Activated naive CD8-positive, alpha-beta T cell treated with anti-CD3 and anti-CD28 coated beads, Interleukin-2, amount 50 U/mL, for 24 hours (primary cell): ENCODE measurements at regions not wholly inside any gene's neighbourhood (a gene's known extent, or its start where the extent isn't known, plus 50 kb on each side); places are given as distances from the start of the nearest gene placed in this dataset.

Experiments
- ATAC-seq: fragments of 150-1000 bp; cut with Tn5 transposase; one replicate; pipeline ENCODE4 v1.10.0; 2021
- DNase-seq: peaks from one replicate; pipeline ENCODE4 v3.0.0; 2021
- H3K27ac Mint-ChIP-seq: one replicate; pipeline ENCODE4 v1.8.0; 2021; ENCODE audit warnings: mild to moderate bottlenecking, mixed read lengths
- H3K27me3 Mint-ChIP-seq: one replicate; pipeline ENCODE4 v1.8.0; 2021; ENCODE audit warnings: mixed read lengths
- H3K36me3 Mint-ChIP-seq: one replicate; pipeline ENCODE4 v1.8.0; 2021; ENCODE audit warnings: low read depth, mixed read lengths
- H3K4me1 Mint-ChIP-seq: one replicate; pipeline ENCODE4 v1.8.0; 2021; ENCODE audit warnings: mixed read lengths
- H3K4me3 Mint-ChIP-seq: one replicate; pipeline ENCODE4 v1.8.0; 2021; ENCODE audit warnings: mild to moderate bottlenecking, moderate library complexity, mixed read lengths
- H3K9me3 Mint-ChIP-seq: one replicate; pipeline ENCODE4 v1.8.0; 2021; ENCODE audit warnings: mixed read lengths

DNA sequence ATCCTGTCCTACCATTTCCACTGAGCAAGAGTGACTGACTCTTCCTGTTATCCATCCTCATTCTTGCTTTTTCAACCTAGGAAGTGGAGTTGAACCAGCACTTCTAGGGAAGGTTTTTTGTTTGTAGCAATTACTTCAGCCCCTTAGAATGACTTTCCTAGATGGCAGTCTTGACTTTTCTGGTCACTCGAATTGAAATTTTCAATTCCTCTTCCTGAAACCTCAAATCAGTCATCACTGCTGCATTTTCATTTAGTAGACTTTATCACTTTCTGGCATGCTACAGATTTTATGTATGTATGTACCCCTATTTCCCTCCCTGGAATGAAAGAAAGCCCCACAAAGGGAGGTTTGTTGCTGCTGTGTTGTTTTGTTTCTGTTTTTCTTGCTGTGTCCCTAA is 915.9 kb downstream of the PCDH17 start:
- H3K9me3 Mint-ChIP-seq: no peaks in the 10 kb centered on the region

DNA sequence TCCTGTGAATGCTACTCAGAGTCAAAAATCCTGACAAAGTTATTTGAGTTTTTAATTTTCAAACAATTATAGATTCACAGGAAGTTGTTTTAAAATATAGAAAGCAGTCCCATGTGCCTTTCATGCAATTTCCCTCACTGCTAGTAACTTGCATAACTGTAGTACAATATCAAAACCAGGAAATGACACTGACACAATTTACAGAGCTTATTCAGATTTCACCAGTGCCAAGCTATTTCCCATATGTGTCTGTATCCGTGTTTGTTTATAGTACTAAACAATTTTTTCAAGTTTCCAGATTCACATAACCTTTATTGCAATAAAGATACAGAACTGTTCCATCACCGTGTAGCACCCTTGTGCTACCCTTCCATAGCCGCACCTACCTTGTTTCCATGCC is 934.6 kb downstream of the PCDH17 start:
- H3K27ac Mint-ChIP-seq: no peak overlapping the region
- no peaks in the 10 kb centered on the region for H3K4me1 Mint-ChIP-seq
- H3K36me3 Mint-ChIP-seq: no peaks in the 10 kb centered on the region
- no peak for DNase-seq
- no peak for ATAC-seq
- no peaks in the 10 kb centered on the region for H3K27me3 Mint-ChIP-seq
- no peak overlapping the region for H3K4me3 Mint-ChIP-seq
- H3K9me3 Mint-ChIP-seq: no peaks in the 10 kb centered on the region

More for the DNA sequence above, 915.9 kb downstream of the PCDH17 start:
- Mint-ChIP-seq H3K36me3 (no peaks in the 10 kb centered on the region), H3K27me3 (no peaks in the 10 kb centered on the region), H3K4me1 (no peaks in the 10 kb centered on the region), H3K27ac (no peak overlapping the region), H3K4me3 (no peak overlapping the region)
- ATAC-seq (no peak), DNase-seq (no peak)

DNA sequence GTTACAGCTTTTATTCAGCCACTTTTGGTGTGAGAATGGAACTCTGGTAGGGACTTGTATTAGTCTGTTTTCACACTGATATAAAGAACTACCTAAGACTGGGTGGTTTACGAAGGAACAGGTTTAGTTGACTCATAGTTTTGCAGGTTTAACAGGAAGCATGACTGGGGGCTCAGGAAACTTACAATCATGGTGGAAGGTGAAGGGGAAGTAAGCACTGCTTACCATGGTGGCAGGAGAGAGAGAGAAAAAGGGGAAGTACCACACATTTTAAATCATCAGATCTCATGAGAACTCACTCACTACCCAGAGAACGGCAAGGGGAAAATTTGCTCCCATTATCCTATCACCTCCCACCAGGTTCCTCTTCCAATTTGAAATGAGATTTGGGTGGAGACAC is 942.2 kb downstream of the PCDH17 start:
- H3K27ac Mint-ChIP-seq: no peak overlapping the region
- no peak overlapping the region for H3K4me3 Mint-ChIP-seq
- no peaks in the 10 kb centered on the region for H3K4me1 Mint-ChIP-seq
- DNase-seq: no peak
- H3K9me3 Mint-ChIP-seq: peaks cover 12% of the 10 kb centered on the region
- H3K36me3 Mint-ChIP-seq: no peaks in the 10 kb centered on the region
- no peak for ATAC-seq
- no peaks in the 10 kb centered on the region for H3K27me3 Mint-ChIP-seq

DNA sequence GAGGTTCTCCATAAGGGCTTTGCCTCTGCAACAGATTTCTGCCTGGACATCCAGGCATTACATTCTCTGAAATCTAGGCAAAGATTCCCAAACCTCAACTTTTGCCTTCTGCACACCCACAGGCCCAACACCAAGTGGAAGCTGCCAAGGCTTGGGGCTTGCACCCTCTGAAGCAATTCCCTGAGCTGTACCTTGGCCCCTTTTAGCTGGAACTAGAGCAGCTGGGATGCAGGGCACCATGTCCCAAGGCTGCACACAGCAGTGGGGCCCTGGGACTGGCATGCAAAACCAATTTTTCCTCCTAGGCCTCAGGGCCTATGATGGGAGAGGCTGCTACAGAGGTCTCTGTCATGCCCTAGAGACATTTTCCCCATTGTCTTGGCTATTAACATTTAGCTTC is 943.2 kb downstream of the PCDH17 start:
- ATAC-seq (no peak), DNase-seq (no peak)
- H3K4me1 Mint-ChIP-seq: no peaks in the 10 kb centered on the region
- H3K4me3 Mint-ChIP-seq: no peak overlapping the region
- H3K27ac Mint-ChIP-seq: no peak overlapping the region
- H3K9me3 Mint-ChIP-seq: peaks cover 17% of the 10 kb centered on the region
- H3K36me3 Mint-ChIP-seq: no peaks in the 10 kb centered on the region
- H3K27me3 Mint-ChIP-seq: no peaks in the 10 kb centered on the region

DNA sequence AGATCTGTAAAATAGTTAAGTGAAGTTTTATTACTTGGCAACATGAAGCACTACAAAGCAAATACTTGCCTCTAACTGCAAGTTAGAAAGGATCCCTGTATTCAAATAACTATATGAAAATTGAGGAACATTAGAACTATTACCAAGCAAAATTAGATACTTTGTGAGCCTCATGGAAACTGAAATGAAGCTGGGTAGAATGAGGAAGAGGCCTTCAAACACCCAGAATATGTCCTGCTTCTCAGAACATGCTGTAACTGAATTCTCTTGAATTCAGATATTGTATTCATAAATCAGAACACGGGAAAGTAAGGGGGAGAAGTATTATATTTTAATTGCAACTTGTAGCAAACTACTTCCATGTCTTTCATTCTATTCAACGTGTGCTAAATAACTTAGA is 947.9 kb downstream of the PCDH17 start:
- DNase-seq (no peak), ATAC-seq (no peak)
- H3K9me3 Mint-ChIP-seq: peaks cover 17% of the 10 kb centered on the region
- no peak overlapping the region for H3K27ac Mint-ChIP-seq
- H3K36me3 Mint-ChIP-seq: no peaks in the 10 kb centered on the region
- H3K4me1 Mint-ChIP-seq: no peaks in the 10 kb centered on the region
- no peak overlapping the region for H3K4me3 Mint-ChIP-seq
- H3K27me3 Mint-ChIP-seq: no peaks in the 10 kb centered on the region

DNA sequence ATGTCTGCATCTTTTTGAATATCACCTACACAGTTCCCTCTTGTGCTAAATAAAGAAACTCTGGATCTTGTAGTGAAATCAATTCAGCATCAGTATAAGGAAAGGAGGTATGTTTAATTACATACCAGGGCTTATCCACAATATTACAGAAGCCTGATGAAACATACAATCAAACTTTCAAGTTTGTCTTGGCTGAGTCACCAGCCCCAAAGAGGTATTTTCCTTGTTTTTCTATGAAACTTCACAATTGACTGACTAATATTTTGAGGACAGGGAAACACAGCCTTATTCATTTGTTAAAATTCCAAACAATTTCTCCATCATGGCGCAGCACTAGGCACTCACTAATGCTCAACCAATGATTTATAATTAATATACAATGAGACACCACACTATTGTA is 952.4 kb downstream of the PCDH17 start:
- ATAC-seq: no peak
- Mint-ChIP-seq H3K36me3 (no peaks in the 10 kb centered on the region), H3K27ac (no peak overlapping the region), H3K4me3 (no peak overlapping the region), H3K9me3 (peaks cover 3% of the 10 kb centered on the region), H3K4me1 (no peaks in the 10 kb centered on the region), H3K27me3 (no peaks in the 10 kb centered on the region)
- DNase-seq: no peak

DNA sequence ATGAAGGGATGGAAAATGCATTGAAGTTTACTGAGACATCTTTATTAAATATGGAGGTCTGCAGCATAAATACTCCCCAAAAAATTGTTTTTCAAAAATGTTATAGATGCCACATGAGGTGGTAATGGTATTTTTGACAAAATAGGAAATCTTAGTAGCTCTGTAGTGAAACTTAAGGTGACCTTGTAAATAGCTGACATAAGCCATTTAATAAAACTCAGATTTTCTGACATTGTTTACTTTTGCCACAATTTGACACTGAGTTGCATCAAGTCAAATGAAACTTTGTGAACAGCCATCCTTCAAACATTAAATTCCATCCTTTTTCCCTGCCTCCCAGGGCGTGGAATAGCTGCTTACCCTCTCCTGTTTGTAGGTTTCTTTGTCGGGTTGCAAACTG is 953.1 kb downstream of the PCDH17 start:
- Mint-ChIP-seq H3K27me3 (no peaks in the 10 kb centered on the region), H3K9me3 (peaks cover 5% of the 10 kb centered on the region), H3K4me3 (no peak overlapping the region), H3K36me3 (no peaks in the 10 kb centered on the region), H3K4me1 (no peaks in the 10 kb centered on the region), H3K27ac (no peak overlapping the region)
- DNase-seq (no peak), ATAC-seq (no peak)

DNA sequence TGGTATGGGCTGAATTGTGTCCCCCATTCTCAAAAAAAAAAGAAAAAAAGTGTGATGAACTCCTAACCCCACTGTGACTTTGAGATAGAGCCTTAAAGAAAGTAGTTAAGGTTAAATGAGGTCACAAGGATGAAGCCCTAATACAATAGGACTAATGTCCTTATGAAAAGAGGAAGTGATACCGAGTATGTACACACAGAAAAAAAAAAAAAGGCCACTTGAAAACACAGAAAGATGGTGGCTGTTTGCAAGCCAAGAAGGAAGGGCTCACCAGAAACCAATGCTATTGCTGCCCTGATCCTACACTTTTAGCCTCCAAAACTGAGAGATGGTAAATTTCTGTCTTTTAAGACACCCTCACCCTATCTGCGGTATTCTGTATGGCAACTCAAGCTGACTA is 955.6 kb downstream of the PCDH17 start:
- ATAC-seq (no peak), DNase-seq (no peak)
- H3K27ac Mint-ChIP-seq: no peak overlapping the region
- H3K9me3 Mint-ChIP-seq: peaks cover 6% of the 10 kb centered on the region
- H3K27me3 Mint-ChIP-seq: no peaks in the 10 kb centered on the region
- no peaks in the 10 kb centered on the region for H3K4me1 Mint-ChIP-seq
- H3K36me3 Mint-ChIP-seq: no peaks in the 10 kb centered on the region
- no peak overlapping the region for H3K4me3 Mint-ChIP-seq

DNA sequence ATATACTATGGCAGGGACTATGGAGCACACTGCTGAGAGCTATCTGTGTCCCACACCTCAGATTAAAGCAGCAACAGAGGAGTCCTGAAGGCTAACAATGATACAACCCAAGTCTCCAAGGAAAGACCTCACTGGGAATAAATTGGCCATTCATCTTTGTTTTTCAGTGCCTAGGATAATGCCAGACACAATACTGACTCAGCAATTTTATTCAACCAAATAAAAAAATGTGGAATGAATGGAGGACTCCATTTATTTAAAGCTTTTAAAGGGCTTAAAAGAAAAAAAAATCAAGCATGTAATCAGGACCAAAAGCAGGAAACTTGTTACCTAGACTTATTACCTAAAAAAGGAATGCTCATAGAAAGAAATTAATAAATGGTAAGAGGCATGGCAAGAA is 960.5 kb downstream of the PCDH17 start:
- no peak for ATAC-seq
- Mint-ChIP-seq H3K27me3 (no peaks in the 10 kb centered on the region), H3K4me3 (no peak overlapping the region), H3K36me3 (no peaks in the 10 kb centered on the region), H3K9me3 (peaks cover 9% of the 10 kb centered on the region), H3K27ac (no peak overlapping the region), H3K4me1 (no peaks in the 10 kb centered on the region)
- no peak for DNase-seq

DNA sequence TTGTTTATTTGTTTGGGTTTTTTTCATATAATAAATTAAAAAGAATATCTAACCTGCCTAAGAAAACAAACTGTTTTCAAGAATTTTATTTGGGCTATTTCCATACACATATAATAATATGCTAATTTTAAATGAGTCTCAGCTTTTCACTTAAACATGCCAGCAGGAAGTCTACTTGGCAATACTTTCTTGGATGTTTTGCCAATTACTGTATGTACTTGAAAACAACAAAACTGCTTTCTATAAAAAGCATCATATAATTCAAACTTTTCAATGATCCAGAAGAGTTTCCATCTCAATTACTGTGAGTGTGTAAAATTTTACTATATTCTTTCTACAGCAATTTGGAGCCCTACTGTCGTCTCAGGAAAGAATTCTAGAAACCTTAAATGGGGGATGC is 961.2 kb downstream of the PCDH17 start:
- H3K4me3 Mint-ChIP-seq: no peak overlapping the region

DNA sequence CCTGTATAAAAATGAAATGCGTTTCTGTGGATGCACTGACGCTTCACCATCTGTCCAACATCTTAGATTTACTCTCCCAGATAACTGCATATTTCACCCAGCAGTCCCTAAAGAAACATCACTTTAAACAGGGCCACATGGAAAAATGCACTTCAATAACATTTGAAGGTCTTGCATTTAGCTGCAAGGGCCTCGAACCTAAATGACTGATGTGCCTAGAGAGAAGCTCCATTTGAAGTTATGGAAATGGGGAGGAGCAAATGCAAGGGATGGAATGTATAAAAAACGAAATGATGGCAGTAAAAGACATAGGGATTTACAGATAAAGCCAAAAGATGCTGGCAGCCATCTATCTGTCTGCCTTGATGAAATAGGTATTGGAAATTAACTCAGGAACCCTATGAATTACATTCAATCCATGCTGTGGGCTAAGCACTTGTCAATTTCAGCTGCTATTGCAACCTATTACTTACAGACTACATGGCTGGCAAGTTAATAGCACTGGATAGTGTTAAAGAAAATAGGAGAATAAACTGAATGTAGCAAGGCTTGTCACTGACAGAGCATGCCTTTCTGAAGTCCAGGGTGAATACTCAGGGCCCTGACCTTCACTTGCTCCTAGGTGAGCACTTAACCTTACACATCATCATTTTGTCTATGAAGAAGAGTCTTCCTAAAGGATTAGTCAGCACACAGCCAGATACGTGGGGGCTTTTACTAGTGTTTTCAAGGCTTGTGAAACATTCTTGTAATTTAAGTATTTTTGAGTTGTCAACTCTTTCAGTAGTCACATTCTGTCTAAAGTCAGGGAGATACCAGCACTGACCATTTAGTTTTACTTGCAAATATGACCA is 963.4 kb downstream of the PCDH17 start:
- H3K27ac Mint-ChIP-seq: no peak overlapping the region
- H3K4me1 Mint-ChIP-seq: no peaks in the 10 kb centered on the region
- peaks cover 3% of the 10 kb centered on the region for H3K9me3 Mint-ChIP-seq
- ATAC-seq (no peak), DNase-seq (no peak)
- H3K27me3 Mint-ChIP-seq: no peaks in the 10 kb centered on the region
- H3K4me3 Mint-ChIP-seq: no peak overlapping the region
- no peaks in the 10 kb centered on the region for H3K36me3 Mint-ChIP-seq

More for the DNA sequence above, 961.2 kb downstream of the PCDH17 start:
- Mint-ChIP-seq H3K27me3 (no peaks in the 10 kb centered on the region), H3K9me3 (peaks cover 9% of the 10 kb centered on the region), H3K36me3 (no peaks in the 10 kb centered on the region), H3K4me1 (no peaks in the 10 kb centered on the region), H3K27ac (no peak overlapping the region)
- DNase-seq (no peak), ATAC-seq (no peak)

DNA sequence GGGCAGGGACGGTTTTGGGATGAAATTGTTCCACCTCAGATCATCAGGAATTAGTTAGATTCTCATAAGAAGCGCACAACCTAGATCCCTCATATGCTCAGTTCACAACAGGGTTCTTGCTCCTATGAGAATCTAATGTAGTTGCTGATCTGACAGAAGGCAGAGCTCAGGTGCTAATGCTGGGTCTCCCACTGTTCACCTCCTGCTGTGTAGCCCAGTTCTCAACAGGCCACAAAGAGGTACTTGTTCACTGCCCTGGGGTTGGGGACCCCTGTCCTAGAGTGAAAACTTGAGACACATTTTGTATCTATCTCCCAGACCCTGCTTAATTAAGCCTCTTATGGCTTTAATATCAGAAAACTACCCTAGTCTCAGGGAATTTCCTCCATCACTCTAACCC is 966.0 kb downstream of the PCDH17 start:
- no peak for DNase-seq
- no peaks in the 10 kb centered on the region for H3K36me3 Mint-ChIP-seq
- no peaks in the 10 kb centered on the region for H3K4me1 Mint-ChIP-seq
- H3K9me3 Mint-ChIP-seq: peaks cover 8% of the 10 kb centered on the region
- no peak overlapping the region for H3K4me3 Mint-ChIP-seq
- H3K27ac Mint-ChIP-seq: no peak overlapping the region
- ATAC-seq: no peak
- H3K27me3 Mint-ChIP-seq: no peaks in the 10 kb centered on the region

DNA sequence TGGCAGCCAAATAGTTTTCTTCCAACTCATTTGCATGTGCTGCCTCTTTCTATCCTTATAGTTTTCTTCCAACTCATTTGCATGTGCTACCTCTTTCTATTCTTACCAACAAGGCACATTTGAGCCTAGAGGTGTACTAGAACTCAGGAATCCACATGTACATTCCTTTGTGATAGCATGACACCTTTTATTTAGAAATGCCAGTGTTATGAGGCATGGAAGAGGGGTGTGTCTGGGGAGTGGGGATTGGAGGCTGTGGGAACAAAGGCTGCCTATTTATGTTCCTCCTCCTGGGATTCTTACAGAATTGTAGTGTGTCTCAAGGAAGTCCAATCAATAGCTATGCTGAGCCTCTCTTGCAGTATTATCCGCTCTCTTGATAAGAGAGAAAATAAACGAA is 966.7 kb downstream of the PCDH17 start:
- no peak for DNase-seq
- H3K4me1 Mint-ChIP-seq: no peaks in the 10 kb centered on the region
- peaks cover 8% of the 10 kb centered on the region for H3K9me3 Mint-ChIP-seq
- H3K27me3 Mint-ChIP-seq: no peaks in the 10 kb centered on the region
- no peaks in the 10 kb centered on the region for H3K36me3 Mint-ChIP-seq
- no peak overlapping the region for H3K4me3 Mint-ChIP-seq
- ATAC-seq: no peak
- no peak overlapping the region for H3K27ac Mint-ChIP-seq

DNA sequence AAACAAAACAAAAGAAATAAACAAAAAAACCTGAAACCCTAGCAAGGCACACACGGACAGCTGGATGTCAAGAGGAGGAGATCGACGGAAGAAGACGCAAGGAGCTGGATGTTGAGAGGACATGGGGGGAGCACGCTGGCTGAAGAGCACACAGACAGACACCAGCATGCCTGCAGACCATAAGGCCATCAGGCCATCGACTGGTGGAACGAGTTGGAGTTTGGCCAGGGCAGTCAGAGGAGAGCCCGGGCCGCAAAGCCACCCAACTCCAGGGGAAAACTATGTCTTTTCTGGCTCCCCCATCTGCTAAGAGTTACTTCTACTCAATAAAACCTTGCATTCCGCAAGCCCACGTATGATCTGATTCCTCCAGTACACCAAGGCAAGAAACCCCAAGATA is 979.6 kb downstream of the PCDH17 start:
- no peak overlapping the region for H3K4me3 Mint-ChIP-seq

DNA sequence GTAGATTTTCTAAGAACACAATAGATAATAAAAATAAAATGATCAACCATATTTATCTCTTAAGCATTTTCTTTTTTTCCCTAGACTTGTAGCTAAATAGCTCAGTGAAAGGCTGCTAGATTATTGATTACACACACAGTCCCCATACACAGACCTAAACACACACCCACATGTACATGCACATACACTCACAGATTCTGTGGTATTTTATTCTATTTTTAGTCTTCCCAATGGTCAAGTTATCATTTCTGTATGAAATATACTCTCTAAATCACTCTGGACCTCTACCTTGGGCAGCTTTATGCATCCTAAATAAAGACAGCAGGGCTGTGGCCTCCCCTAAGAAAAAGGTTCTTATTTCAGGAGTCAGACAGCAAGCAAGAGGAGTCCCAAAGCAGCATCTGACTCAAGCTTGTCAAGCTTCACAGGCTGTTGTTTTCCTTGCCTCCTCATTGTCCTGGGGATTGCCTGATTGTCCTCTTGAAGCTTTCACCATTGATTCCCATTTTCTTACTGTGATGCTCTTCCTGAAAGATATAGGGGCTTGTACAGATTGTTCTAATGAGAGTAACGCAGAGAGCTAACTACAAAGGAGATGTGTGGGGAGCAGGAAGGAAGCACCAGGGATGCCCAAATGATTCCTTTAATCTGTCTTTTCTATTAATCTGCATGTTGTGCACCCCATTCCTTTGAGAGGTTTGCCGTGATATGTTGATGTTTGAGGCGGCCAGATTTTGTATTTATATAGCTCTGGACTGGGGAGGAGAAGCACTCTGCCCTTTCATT is 986.5 kb downstream of the PCDH17 start:
- no peak overlapping the region for H3K4me3 Mint-ChIP-seq
- DNase-seq (no peak), ATAC-seq (no peak)
- no peaks in the 10 kb centered on the region for H3K4me1 Mint-ChIP-seq
- H3K9me3 Mint-ChIP-seq: no peaks in the 10 kb centered on the region
- H3K36me3 Mint-ChIP-seq: no peaks in the 10 kb centered on the region
- H3K27ac Mint-ChIP-seq: no peak overlapping the region
- H3K27me3 Mint-ChIP-seq: no peaks in the 10 kb centered on the region

More for the DNA sequence above, 979.6 kb downstream of the PCDH17 start:
- no peaks in the 10 kb centered on the region for H3K36me3 Mint-ChIP-seq
- ATAC-seq: no peak
- H3K27ac Mint-ChIP-seq: no peak overlapping the region
- peaks cover 20% of the 10 kb centered on the region for H3K9me3 Mint-ChIP-seq
- DNase-seq: no peak
- H3K27me3 Mint-ChIP-seq: no peaks in the 10 kb centered on the region
- no peaks in the 10 kb centered on the region for H3K4me1 Mint-ChIP-seq
